ENCODE measurements at regions not wholly inside any gene's neighbourhood (a gene's known extent, or its start where the extent isn't known, plus 50 kb on each side); places are given as distances from the start of the nearest gene placed in this dataset.

GRCh38 chr2:120525056-120526046, 179.4 kb downstream of the INHBB start:
- no peak overlapping the region for H3K27ac ChIP-seq
- no peak overlapping the region for H3K4me3 ChIP-seq (ENCODE audit: low read depth, low read length)
- TF ChIP-seq CTCF (IDR thresholded peaks at IDR 0.05; ENCODE audit: low read depth, low read length, missing control alignments) = no peak
- in situ Hi-C loops (cut with HindIII; ENCODE audit: low pct_ligation_motif_present, low sequenced_read_pairs) = no loop called here
- H3K27me3 ChIP-seq (replicated peaks) = peaks cover 4% of the 10 kb centered on the region
- H3K36me3 ChIP-seq (replicated peaks) = no peaks in the 10 kb centered on the region
- no peak for DNase-seq

GRCh38 chr2:120526047-120526562, 180.2 kb downstream of the INHBB start:
- Histone ChIP-seq H3K27ac (no peak overlapping the region), H3K36me3 (replicated peaks) (no peaks in the 10 kb centered on the region), H3K4me3 (ENCODE audit: low read depth, low read length) (no peak overlapping the region), H3K27me3 (replicated peaks) (peaks cover 4% of the 10 kb centered on the region)
- in situ Hi-C loops (cut with HindIII; ENCODE audit: low pct_ligation_motif_present, low sequenced_read_pairs) = no loop called here
- no peak for DNase-seq
- no peak for TF ChIP-seq CTCF (IDR thresholded peaks at IDR 0.05; ENCODE audit: low read depth, low read length, missing control alignments)

- in situ Hi-C loops (cut with HindIII; ENCODE audit: low pct_ligation_motif_present, low sequenced_read_pairs) = no loop called here
- Histone ChIP-seq H3K36me3 (replicated peaks) (no peaks in the 10 kb centered on the region), H3K27me3 (replicated peaks) (peaks cover 4% of the 10 kb centered on the region), H3K4me3 (ENCODE audit: low read depth, low read length) (no peak overlapping the region), H3K27ac (no peak overlapping the region)
- no peak for DNase-seq
- TF ChIP-seq CTCF (IDR thresholded peaks at IDR 0.05; ENCODE audit: low read depth, low read length, missing control alignments) = no peak
Observed at GRCh38 chr2:120526997-120527945, 181.3 kb downstream of the INHBB start.

GRCh38 chr2:120528051-120528692, 182.2 kb downstream of the INHBB start:
- no peak for TF ChIP-seq CTCF (IDR thresholded peaks at IDR 0.05; ENCODE audit: low read depth, low read length, missing control alignments)
- no peak for DNase-seq
- Histone ChIP-seq H3K4me3 (ENCODE audit: low read depth, low read length) (no peak overlapping the region), H3K27ac (no peak overlapping the region), H3K36me3 (replicated peaks) (no peaks in the 10 kb centered on the region), H3K27me3 (replicated peaks) (peaks cover 4% of the 10 kb centered on the region)
- in situ Hi-C loops (cut with HindIII; ENCODE audit: low pct_ligation_motif_present, low sequenced_read_pairs) = no loop called here

GRCh38 chr2:120528693-120529076, 182.7 kb downstream of the INHBB start:
- Histone ChIP-seq H3K27me3 (replicated peaks) (peaks cover 4% of the 10 kb centered on the region), H3K36me3 (replicated peaks) (no peaks in the 10 kb centered on the region), H3K4me3 (ENCODE audit: low read depth, low read length) (no peak overlapping the region), H3K27ac (no peak overlapping the region)
- in situ Hi-C loops (cut with HindIII; ENCODE audit: low pct_ligation_motif_present, low sequenced_read_pairs) = no loop called here
- no peak for DNase-seq
- TF ChIP-seq CTCF (IDR thresholded peaks at IDR 0.05; ENCODE audit: low read depth, low read length, missing control alignments) = no peak
